Activated CD8-positive, alpha-beta T cell treated with anti-CD3 and anti-CD28 coated beads, Interleukin-2, amount 10 ng/mL, durations not matched to agents 7 days and 5 days (primary cell): ENCODE measurements at regions not wholly inside any gene's neighbourhood (a gene's known extent, or its start where the extent isn't known, plus 50 kb on each side); places are given as distances from the start of the nearest gene placed in this dataset.

Experiments used
- ATAC-seq: fragments of 150-1000 bp; cut with Tn5 transposase; one replicate; pipeline ENCODE4 v1.10.0; 2021; ENCODE audit warnings: moderate library complexity
- CTCF ChIA-PET: fragments of 350-600 bp; sonication (Branson Sonifier 250); formaldehyde crosslinking; loops from one replicate; lab custom pipeline; 2021; ENCODE audit warnings: antibody characterized with exemption; lab: Charles Lee
- POLR2A ChIA-PET: fragments of 350-600 bp; sonication (Branson Sonifier 250); formaldehyde crosslinking; loops from one replicate; lab custom pipeline; 2021; ENCODE audit warnings: antibody characterized with exemption; lab: Charles Lee
- DNase-seq: peaks from one replicate; pipeline ENCODE4 v3.0.0-alpha.2; 2020
- H3K27ac Mint-ChIP-seq: one replicate; pipeline ENCODE4 v1.8.0; 2021; ENCODE audit warnings: mild to moderate bottlenecking, mixed read lengths
- H3K27me3 Mint-ChIP-seq: one replicate; pipeline ENCODE4 v1.8.0; 2021; ENCODE audit warnings: low read depth, mixed read lengths
- H3K36me3 Mint-ChIP-seq: one replicate; pipeline ENCODE4 v1.8.0; 2021; ENCODE audit warnings: low read depth, mixed read lengths
- H3K4me1 Mint-ChIP-seq: one replicate; pipeline ENCODE4 v1.8.0; 2021; ENCODE audit warnings: low read depth, mixed read lengths
- H3K4me3 Mint-ChIP-seq: one replicate; pipeline ENCODE4 v1.8.0; 2021; ENCODE audit warnings: mild to moderate bottlenecking, mixed read lengths
- H3K9me3 Mint-ChIP-seq: one replicate; pipeline ENCODE4 v1.8.0; 2022; ENCODE audit warnings: mixed read lengths; ENCODE audit not compliant: insufficient read depth

DNA sequence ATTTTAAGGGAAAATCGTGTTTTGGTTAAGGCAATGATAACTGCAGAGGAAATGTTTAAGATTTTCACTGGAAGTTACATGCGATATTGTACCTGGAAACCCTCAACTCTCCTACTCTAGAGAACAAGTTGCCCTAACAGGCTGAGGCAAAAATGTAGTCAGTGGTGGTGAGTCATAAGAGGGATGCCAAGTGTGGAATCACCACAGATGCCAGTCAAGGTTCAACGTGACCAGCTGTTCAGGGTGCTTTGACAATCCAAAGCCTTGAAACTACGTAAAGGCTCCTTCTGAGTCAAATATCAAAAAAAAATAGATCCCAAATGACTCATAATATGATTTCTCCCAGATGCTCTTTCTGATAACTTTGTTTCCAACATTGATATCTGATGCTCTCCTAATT is 77.9 kb upstream of the AFF2 start:
- Mint-ChIP-seq H3K4me3 (no peak overlapping the region), H3K36me3 (no peaks in the 10 kb centered on the region), H3K4me1 (no peaks in the 10 kb centered on the region), H3K27ac (no peak overlapping the region), H3K9me3 (no peaks in the 10 kb centered on the region), H3K27me3 (no peaks in the 10 kb centered on the region)
- ATAC-seq = no peak
- ChIA-PET CTCF (no interaction called here), POLR2A (interaction anchor here (1.0 kb wide), 1 partner anchor 13 kb away, joined by 3 read pairs; no protein-coding TSS in a partner anchor)
- DNase-seq = no peak

DNA sequence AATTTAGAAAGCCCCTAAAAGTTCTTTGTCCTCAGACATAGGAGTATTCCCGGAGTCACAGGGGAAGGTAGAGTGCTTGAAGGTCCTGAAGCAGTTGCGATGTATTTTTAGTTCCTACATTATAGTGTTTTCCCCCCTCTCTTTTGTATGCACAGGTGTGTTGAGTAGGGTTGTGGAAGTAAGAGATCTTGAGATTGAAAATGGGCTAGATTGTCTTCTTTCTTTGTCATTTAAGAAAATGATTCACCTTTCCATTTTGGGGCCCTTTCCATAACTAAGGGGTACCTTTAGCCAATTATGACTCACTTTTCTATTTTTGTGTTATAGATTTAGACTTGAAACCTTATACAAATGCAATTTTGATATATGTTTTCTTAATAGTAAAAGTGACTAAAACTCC is 75.8 kb upstream of the AFF2 start:
- ChIA-PET CTCF (no interaction called here), POLR2A (no interaction called here)
- H3K9me3 Mint-ChIP-seq = no peaks in the 10 kb centered on the region
- H3K27me3 Mint-ChIP-seq = no peaks in the 10 kb centered on the region
- H3K36me3 Mint-ChIP-seq = no peaks in the 10 kb centered on the region
- no peak overlapping the region for H3K27ac Mint-ChIP-seq
- no peak for ATAC-seq
- no peaks in the 10 kb centered on the region for H3K4me1 Mint-ChIP-seq
- no peak for DNase-seq
- no peak overlapping the region for H3K4me3 Mint-ChIP-seq

DNA sequence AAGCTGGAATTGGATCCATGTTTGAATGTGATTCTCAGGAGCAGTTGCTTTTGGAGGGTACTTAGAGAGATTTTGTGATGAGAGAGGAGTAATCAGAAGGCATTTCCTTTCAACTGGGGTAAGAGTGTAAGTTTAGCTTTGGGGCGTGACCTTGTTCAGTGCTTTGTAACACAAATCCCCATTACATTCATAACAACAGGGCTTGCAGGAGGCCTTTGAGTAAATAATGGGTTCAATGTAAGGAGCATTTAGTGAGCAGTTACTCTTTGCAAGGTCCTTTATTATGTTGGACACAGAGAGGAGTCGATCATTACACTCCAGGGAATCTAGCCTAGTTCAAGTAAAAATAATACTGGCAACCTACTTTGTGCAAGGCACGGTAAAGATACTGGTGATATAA is 74.0 kb upstream of the AFF2 start:
- no peaks in the 10 kb centered on the region for H3K9me3 Mint-ChIP-seq
- no peak for ATAC-seq
- no peaks in the 10 kb centered on the region for H3K4me1 Mint-ChIP-seq
- H3K27me3 Mint-ChIP-seq = no peaks in the 10 kb centered on the region
- no peak overlapping the region for H3K27ac Mint-ChIP-seq
- no peak for DNase-seq
- no peak overlapping the region for H3K4me3 Mint-ChIP-seq
- no peaks in the 10 kb centered on the region for H3K36me3 Mint-ChIP-seq
- ChIA-PET POLR2A (no interaction called here), CTCF (no interaction called here)

DNA sequence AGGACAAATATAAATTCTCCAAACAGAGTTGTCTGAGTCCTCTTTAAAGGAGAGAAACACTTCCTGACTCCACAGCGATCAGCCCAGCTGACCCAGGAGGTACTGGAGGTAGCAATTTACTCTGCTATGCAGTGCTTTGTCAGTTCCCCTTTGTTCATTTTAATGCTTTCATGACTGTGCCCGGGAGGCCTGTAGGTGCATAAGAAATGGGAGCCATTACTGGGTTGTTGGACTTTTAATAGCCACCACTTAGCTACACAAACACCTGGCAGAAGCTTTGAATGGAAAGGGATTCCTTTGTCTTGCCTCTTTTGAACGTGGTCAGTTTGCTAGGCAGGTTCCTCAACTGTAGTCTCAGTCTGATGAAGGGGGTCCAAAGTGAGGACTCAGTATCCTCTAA is 59.0 kb upstream of the AFF2 start:
- H3K9me3 Mint-ChIP-seq = no peaks in the 10 kb centered on the region
- ATAC-seq (no peak), DNase-seq (no peak)
- H3K4me1 Mint-ChIP-seq = peaks cover 7% of the 10 kb centered on the region
- H3K27ac Mint-ChIP-seq = no peak overlapping the region
- H3K4me3 Mint-ChIP-seq = no peak overlapping the region
- POLR2A ChIA-PET = no interaction called here
- H3K27me3 Mint-ChIP-seq = no peaks in the 10 kb centered on the region
- H3K36me3 Mint-ChIP-seq = no peaks in the 10 kb centered on the region
- CTCF ChIA-PET = interaction anchor here (1.3 kb wide), 1 partner anchor 10 kb away, joined by 4 read pairs; no protein-coding TSS in a partner anchor

DNA sequence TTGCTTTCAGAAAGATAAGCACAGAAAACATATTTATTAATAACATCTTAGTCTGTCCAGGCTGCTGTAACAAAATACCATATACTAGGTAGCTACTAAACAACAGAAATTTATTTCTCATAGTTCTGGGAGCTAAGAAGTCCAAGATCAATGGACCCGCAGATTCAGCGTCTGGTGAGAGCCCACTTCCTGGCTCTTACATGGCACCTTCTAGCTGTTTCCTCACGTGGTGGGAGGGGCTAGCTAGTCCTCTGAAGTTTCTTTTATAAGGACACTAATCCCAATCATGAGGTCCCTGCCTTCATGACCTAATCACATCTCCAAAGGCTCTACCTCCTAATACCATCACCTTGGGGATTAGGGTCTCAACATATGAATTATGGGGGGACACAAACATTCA is 57.2 kb upstream of the AFF2 start:
- Mint-ChIP-seq H3K4me1 (peaks cover 7% of the 10 kb centered on the region), H3K36me3 (no peaks in the 10 kb centered on the region), H3K27ac (no peak overlapping the region), H3K27me3 (no peaks in the 10 kb centered on the region), H3K4me3 (no peak overlapping the region), H3K9me3 (no peaks in the 10 kb centered on the region)
- ATAC-seq = no peak
- POLR2A ChIA-PET = no interaction called here
- DNase-seq = no peak
- CTCF ChIA-PET = no interaction called here

DNA sequence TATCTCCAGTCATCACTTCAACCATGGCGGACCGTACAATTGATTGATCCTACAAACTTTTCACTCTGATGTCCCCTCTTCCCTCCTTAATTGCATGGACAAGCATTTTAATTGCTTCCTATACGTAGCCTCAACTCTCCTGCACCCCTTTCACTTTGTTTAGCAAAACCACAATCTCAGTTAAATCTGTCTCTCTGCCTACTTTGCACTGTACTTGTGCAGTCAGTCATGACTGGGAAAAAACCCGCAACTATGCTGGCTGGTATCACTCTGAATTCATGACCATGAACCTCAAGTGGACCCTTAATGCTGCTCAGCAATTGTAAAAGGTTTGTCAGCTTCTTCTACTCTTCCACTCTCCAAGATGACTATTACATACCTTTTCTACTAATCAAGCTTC is 51.7 kb upstream of the AFF2 start:
- Mint-ChIP-seq H3K27me3 (no peaks in the 10 kb centered on the region), H3K4me1 (no peaks in the 10 kb centered on the region), H3K27ac (no peak overlapping the region), H3K36me3 (no peaks in the 10 kb centered on the region), H3K4me3 (no peak overlapping the region), H3K9me3 (no peaks in the 10 kb centered on the region)
- CTCF ChIA-PET = no interaction called here
- ATAC-seq = no peak
- no peak for DNase-seq
- POLR2A ChIA-PET = no interaction called here
